GM12891 (cell line): ENCODE measurements at regions not wholly inside any gene's neighbourhood (a gene's known extent, or its start where the extent isn't known, plus 50 kb on each side); places are given as distances from the start of the nearest gene placed in this dataset.
"Not testable (repeated sequence)": the region's sequence is repeated elsewhere in the genome, so short reads cannot be mapped to it uniquely, and the experiment has no call there.

Experiments used
- DNase-seq: peaks from one replicate; pipeline ENCODE4 v3.0.0; 2011; ENCODE audit warnings: low spot score; ENCODE audit not compliant: insufficient read length
- FAIRE-seq: peaks from 2 replicates; lab custom pipeline; 2011; peaks lifted over from hg19 to GRCh38; lab: Jason Lieb, UNC
- PAX5 ChIP-seq: IDR thresholded peaks from 2 replicates; pipeline ENCODE4 v1.6.1; 2011; ENCODE audit warnings: low read length, moderate library complexity, mild to moderate bottlenecking; ENCODE audit not compliant: insufficient read depth, severe bottlenecking
- POLR2A ChIP-seq: IDR thresholded peaks from 2 replicates; pipeline ENCODE4 v1.6.1; 2011; ENCODE audit warnings: low read depth, low read length, control low read depth
- POLR2AphosphoS5 ChIP-seq: IDR thresholded peaks from 2 replicates; pipeline ENCODE4 v1.6.1; 2011; ENCODE audit warnings: low read depth, low read length, control low read depth
- POU2F2 ChIP-seq: IDR thresholded peaks from 2 replicates; pipeline ENCODE4 v1.6.1; 2011; ENCODE audit warnings: low read depth, mild to moderate bottlenecking, control low read depth, low read length, moderate library complexity
- SPI1 ChIP-seq: IDR thresholded peaks from 2 replicates; pipeline ENCODE4 v1.6.1; 2011; ENCODE audit warnings: low read depth, low read length, control low read depth
- TAF1 ChIP-seq: IDR thresholded peaks from 2 replicates; pipeline ENCODE4 v1.6.1; 2011; ENCODE audit warnings: low read depth, low read length, control low read depth

DNA sequence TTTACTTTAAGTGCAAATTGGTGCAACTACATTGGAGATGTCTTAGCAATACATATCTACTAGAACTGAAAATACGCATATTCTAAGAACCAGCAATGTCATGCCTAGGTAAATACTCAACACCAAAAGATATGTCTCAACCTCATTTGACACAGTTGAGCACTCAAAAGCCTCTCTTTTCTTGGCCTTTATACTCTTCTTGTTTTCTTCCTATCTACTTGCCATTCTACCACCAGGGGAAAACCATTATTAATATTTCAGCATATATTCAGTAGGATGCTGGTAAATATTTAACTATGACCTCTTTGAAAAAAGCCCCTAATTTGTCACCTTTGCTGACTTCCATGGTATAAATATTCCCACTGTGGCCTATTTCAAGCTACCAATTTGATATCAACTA is 443.8 kb downstream of the LRRC70 start:
- FAIRE-seq (no peak), DNase-seq (no peak)
- TF ChIP-seq SPI1: no peak
- no peak for TF ChIP-seq POU2F2
- no peak for TF ChIP-seq POLR2AphosphoS5
- TF ChIP-seq TAF1: no peak
- no peak for TF ChIP-seq PAX5
- no peak for TF ChIP-seq POLR2A

DNA sequence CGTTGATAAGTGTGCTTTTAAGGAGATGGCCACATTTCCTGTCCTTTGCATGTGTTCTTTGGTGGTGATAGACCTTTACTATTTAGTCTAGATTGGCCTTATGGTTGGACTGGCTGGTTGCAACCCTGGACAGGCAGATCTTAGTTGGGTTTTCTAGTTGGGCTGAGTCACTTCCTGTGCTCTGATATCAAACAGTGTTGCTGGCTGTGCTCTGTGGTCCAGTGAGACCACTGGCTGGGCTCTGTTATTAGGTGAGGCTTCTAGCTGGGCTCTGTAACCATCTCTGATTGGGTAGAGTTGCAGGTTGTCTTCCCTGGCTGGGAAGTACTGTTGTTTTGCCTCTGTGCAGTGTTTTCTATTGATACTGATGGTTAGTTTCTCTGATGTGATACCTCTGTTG is 432.5 kb downstream of the LRRC70 start:
- FAIRE-seq (no peak), DNase-seq (no peak)
- no peak for TF ChIP-seq SPI1
- TF ChIP-seq PAX5: no peak
- no peak for TF ChIP-seq POLR2AphosphoS5
- no peak for TF ChIP-seq POU2F2
- no peak for TF ChIP-seq TAF1
- TF ChIP-seq POLR2A: no peak

DNA sequence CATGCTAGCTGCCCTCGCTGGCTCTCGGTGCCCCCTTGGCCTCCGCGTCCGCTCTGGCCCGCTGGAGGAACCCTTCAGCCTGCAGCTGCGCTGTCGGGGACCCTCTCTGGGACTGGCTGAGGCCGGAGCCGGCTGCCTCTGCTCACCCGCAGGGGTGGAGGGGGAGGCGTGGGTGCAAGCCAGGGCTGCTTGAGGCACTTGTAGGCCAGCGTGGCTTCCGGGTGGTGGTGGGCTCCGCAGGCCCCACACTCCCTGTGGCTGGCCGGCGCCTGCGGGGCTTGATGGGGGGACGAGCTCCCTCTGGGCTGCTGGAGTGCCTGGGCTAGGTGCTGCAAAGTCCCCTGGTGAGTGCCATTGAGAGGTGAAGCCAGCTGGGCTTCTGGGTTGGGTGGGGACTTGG is 429.6 kb downstream of the LRRC70 start:
- no peak for FAIRE-seq
- no peak for DNase-seq
- TF ChIP-seq POU2F2 (no peak), SPI1 (no peak), POLR2AphosphoS5 (no peak), PAX5 (no peak), POLR2A (no peak), TAF1 (no peak)

DNA sequence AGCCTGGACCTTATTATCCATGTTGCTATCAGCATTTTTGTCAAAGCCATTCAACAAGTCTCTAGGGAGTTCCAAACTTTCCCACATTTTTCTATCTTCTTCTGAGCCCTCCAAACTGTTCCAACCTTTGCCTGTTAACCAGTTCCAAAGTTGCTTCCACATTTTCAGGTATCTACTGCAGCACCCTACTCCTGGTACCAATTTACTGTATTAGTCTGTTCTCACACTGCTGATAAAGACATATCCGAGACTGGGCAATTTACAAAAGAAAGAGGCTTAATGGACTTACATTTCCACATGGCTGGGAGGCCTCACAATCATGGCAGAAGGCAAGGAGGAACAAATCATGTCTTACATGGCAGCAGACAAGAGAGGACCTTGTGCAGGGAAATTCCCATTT is 416.2 kb downstream of the LRRC70 start:
- not testable (repeated sequence) for DNase-seq, FAIRE-seq

DNA sequence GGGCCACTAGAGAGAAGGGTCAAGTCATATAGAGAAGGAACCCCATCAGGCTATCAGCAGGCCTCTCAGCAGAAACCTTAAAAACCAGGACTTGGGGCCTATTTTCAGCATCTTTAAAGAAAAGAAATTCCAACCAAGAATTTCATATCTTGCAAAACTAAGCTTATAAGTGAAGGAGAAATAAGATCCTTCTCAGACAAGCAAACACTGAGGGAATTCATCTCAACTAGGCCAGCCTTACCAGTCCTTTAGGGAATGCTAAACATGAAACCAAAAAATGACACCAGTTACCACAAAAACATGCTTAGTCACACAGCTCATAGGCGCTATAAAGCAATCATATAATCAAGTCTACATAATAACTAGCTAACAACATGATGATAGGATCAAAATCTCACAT is 407.1 kb downstream of the LRRC70 start:
- TF ChIP-seq PAX5: no peak
- no peak for TF ChIP-seq POLR2AphosphoS5
- TF ChIP-seq POLR2A: no peak
- TF ChIP-seq TAF1: no peak
- no peak for TF ChIP-seq POU2F2
- TF ChIP-seq SPI1: no peak
- FAIRE-seq (no peak), DNase-seq (no peak)

DNA sequence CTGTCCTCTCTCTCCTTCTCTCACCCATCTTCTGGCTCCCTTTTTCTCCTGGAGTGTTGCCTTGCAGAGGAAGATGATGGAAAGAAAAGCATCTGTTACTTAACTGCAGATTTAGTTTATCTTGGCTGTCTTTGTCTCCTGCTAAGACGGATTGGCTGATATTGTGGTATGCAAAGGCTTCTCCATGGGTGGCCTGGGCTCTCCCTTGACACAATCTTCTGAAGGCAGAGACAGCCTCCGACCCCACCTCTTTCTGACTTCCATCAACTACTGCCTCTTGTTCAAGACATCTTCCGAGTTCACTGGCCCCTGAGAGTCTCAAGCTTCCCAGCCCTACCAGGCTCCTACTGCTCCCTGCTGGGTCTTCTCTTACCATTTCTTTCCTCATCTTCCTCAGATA is 403.7 kb downstream of the LRRC70 start:
- DNase-seq (no peak), FAIRE-seq (no peak)

DNA sequence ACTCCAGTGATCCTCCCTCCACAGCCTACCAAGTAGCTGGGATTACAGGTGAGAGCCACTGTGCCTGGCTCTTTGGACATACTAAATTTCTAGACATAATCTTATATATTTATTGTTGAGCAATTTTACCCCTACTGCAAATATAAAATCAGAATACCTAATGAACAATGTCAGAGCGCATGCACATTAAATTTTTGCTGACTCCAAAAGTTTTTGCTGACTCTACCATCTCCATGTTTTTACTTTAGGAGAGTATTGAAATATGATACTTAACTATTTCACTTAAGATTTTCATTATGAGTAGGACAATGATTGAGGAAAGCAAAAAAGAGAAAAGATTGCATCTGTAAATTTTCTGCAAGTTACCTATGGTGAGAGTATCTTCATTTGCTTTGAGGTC is 402.3 kb downstream of the LRRC70 start:
- DNase-seq: no peak
- FAIRE-seq: no peak
- TF ChIP-seq POLR2A (no peak), SPI1 (no peak), PAX5 (no peak), POLR2AphosphoS5 (no peak)

More for the DNA sequence above, 403.7 kb downstream of the LRRC70 start:
- TF ChIP-seq POLR2A: no peak
- TF ChIP-seq POU2F2: no peak
- no peak for TF ChIP-seq POLR2AphosphoS5
- TF ChIP-seq PAX5: no peak
- no peak for TF ChIP-seq SPI1
- no peak for TF ChIP-seq TAF1

DNA sequence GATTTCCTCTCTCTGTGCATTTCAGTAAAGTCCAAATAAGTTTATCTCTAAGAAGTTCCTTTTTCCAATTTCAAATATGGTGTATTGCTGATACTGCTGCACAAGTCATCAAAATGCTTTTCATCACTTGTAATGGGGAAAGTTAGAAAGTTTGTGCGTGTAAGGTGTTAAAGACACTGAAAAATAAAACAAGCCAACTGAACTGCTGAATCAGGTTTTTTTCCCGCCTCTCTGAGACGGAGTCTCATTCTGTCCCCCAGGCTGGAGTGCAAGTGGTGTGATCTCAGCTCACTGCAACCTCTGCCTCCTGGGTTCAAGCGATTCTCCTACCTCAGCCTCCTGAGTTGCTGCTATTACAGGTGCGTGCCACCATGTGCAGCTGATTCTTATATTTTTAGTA is 400.9 kb downstream of the LRRC70 start:
- no peak for DNase-seq
- FAIRE-seq: no peak
- no peak for TF ChIP-seq POLR2AphosphoS5
- no peak for TF ChIP-seq POLR2A
- TF ChIP-seq PAX5: no peak
- TF ChIP-seq POU2F2: no peak
- no peak for TF ChIP-seq SPI1
- TF ChIP-seq TAF1: no peak

DNA sequence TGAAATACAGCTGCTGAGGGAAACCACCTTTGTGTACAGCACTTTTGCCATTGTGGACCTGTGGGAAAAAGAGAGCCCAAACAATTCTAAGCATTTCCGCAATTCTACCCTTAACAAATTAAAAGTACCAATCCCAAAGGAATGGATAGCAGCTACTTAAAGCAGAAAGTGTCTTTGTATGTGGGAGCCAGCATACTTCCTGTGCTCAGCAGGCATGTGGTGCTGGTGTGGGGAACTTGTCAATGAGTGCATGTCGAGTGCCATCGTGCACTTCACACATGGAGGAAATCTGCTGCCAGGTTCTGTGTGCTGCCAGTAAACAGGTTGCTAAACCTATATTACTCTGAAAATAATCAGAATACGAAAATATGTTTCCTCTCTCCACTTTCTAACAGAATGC is 399.0 kb downstream of the LRRC70 start:
- TF ChIP-seq TAF1 (no peak), SPI1 (no peak), POLR2A (no peak), POU2F2 (no peak), POLR2AphosphoS5 (no peak), PAX5 (no peak)
- DNase-seq: no peak

DNA sequence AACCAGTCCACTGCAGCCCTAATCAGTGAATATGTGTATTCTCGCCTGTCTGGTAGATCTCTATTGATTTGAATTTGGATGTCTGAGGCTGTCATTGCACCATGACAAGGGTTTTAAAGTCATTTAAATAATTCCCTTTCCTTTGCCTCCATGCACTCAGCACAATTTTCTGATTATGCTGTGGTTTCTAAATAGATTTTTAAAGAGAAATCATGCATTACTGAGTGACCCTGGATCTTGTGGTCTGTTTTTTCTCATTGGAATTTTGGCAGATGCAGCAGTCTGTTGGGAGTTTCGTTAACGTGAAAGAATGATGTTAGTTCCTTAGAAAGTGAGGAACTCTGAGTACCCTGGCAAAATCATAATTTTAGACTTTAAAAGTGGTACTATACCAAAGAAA is 396.0 kb downstream of the LRRC70 start:
- no peak for FAIRE-seq
- no peak for DNase-seq
- TF ChIP-seq TAF1: no peak
- TF ChIP-seq SPI1: no peak
- TF ChIP-seq POLR2AphosphoS5: no peak
- TF ChIP-seq PAX5: no peak
- no peak for TF ChIP-seq POU2F2
- TF ChIP-seq POLR2A: no peak

More for the DNA sequence above, 399.0 kb downstream of the LRRC70 start:
- FAIRE-seq: no peak

DNA sequence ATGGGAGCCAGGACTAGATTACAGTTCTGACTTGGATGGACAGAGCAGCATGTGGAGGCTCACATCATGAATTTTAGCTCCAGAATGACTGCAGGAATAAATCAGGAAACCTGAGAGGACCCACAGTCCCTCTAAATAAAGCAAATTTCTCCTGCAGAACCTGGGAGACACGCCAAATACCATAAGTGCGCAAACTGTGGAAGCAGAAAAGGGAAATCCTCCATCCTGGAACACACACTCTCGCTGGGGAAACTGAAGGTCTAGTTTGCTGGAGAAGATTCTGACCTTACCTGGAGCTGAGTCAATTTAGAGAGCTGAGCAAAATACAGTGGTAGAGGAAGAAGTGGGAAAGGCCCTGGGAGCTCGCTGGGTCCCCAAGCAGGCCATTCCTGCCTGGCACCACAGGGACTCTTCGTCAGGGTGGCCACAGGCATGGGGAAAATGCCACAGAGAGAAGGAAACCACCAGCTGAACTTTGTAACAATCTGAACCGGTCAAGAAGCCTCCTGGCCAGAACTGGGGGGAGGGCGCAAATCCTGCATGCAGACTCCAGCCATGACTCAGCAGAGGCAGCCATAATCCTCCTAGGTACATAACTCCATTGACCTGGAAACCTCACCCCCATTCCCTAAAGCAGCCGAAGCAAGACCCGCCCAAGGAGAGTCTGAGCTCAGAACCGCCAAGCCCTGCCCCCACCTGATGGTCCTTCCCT is 390.9 kb downstream of the LRRC70 start:
- DNase-seq (no peak), FAIRE-seq (no peak)
- TF ChIP-seq PAX5 (no peak), TAF1 (no peak), SPI1 (no peak), POLR2AphosphoS5 (no peak)
